ENCODE measurements at regions not wholly inside any gene's neighbourhood (a gene's known extent, or its start where the extent isn't known, plus 50 kb on each side); places are given as distances from the start of the nearest gene placed in this dataset.

DNA sequence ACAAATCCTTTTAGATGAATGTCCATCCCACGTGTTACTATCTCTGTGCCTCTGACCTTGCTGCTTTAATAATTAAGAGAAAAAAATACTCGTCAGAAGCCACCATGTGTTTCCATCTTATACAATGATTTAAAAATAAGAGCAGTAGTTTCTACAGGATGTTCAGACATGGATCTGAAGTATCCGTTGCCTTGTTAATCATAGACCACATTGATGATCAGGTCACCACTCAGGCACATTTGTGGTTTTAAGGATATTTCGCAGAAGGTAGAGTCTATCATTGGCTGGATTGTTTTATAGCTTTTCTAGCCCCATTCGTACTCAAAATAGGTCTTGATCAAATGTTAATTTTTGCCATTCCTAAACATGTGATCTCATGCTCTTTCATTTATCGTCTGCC is 710.0 kb upstream of the ARGLU1 start:
- Histone ChIP-seq H2BK5ac (ENCODE audit: insufficient read length, low read length) (no peak overlapping the region), H4K8ac (replicated peaks; ENCODE audit: insufficient read length, low read depth, low read length) (no peak overlapping the region), H4K20me1 (ENCODE audit: control insufficient read depth, insufficient read depth, insufficient read length) (no peaks in the 10 kb centered on the region), H2AFZ (ENCODE audit: low read length) (no peak overlapping the region), H3K23me2 (ENCODE audit: insufficient read length, low read depth, low read length, poor library complexity, severe bottlenecking) (no peaks in the 10 kb centered on the region), H3K27ac (ENCODE audit: insufficient read length, low read depth, low read length) (no peak overlapping the region), H3K9me3 (ENCODE audit: control insufficient read depth, low read depth, low read length) (no peaks in the 10 kb centered on the region), H3K27me3 (ENCODE audit: insufficient read depth, low read length) (no peaks in the 10 kb centered on the region), H3K4ac (ENCODE audit: low read depth, low read length) (no peak overlapping the region), H2BK20ac (ENCODE audit: low read depth, low read length, poor library complexity, severe bottlenecking) (no peak overlapping the region), H4K5ac (ENCODE audit: insufficient read length, low read depth, low read length) (no peak overlapping the region), H3K56ac (ENCODE audit: insufficient read length, low read depth, low read length) (no peak overlapping the region), H3K79me2 (ENCODE audit: insufficient read depth, low read length) (no peaks in the 10 kb centered on the region), H3K79me1 (ENCODE audit: insufficient read depth, low read depth, low read length, poor library complexity, severe bottlenecking) (no peaks in the 10 kb centered on the region), H4K91ac (ENCODE audit: insufficient read length, low read depth, low read length) (no peak overlapping the region), H2BK120ac (ENCODE audit: low read depth, low read length, poor library complexity, severe bottlenecking) (no peak overlapping the region), H2AK5ac (ENCODE audit: insufficient read length, low read length) (no peak overlapping the region), H3K18ac (ENCODE audit: insufficient read length, low read depth, low read length) (no peak overlapping the region), H3K4me1 (ENCODE audit: insufficient read depth, low read length) (no peaks in the 10 kb centered on the region), H3T11ph (ENCODE audit: low read length) (no peak overlapping the region), H2BK15ac (ENCODE audit: low read depth, low read length) (no peak overlapping the region), H2BK12ac (ENCODE audit: insufficient read length, low read depth, low read length) (no peak overlapping the region), H3K4me2 (ENCODE audit: insufficient read depth, insufficient read length, low read length) (no peak overlapping the region), H3K9ac (ENCODE audit: extremely low read depth, insufficient read length, low read length) (no peak overlapping the region), H3K14ac (ENCODE audit: insufficient read depth, low read length) (no peak overlapping the region), H3K23ac (ENCODE audit: insufficient read length, low read depth, low read length) (no peak overlapping the region)
- TF ChIP-seq CTCF (conservative IDR thresholded peaks at IDR 0.05): no peak
- no peak overlapping the region for H3K27ac Mint-ChIP-seq
- H3K4me1 Mint-ChIP-seq: no peaks in the 10 kb centered on the region
- WGBS (ENCODE audit: extremely low coverage, insufficient read length, low lambda C conversion rate): no CpG with 5 or more reads among the region's 6 CpGs
- H3K36me3 Mint-ChIP-seq (ENCODE audit: insufficient read depth in 1 of 3, low read depth in 3 of 3): no peaks in the 10 kb centered on the region
- no peak overlapping the region for H3K4me3 Mint-ChIP-seq
- no peaks in the 10 kb centered on the region for H3K27me3 Mint-ChIP-seq (ENCODE audit: low read depth)
- no peaks in the 10 kb centered on the region for H3K9me3 Mint-ChIP-seq
- no peak for DNase-seq

Data from H9 (cell line).